Thyroid gland (tissue), 4 donors: ENCODE measurements at regions not wholly inside any gene's neighbourhood (a gene's known extent, or its start where the extent isn't known, plus 50 kb on each side); places are given as distances from the start of the nearest gene placed in this dataset.

ENCODE experiments used
- CTCF ChIP-seq, 6 experiments: fragments of 200-600 bp in 3 of 6; fragments of 450-650 bp in 3 of 6; sonication (generic) in 3 of 6; IDR thresholded peaks; one replicate each; pipeline ENCODE4 v1.5.1; 2016 to 2019; ENCODE audit warnings: antibody characterized with exemption in 6 of 6, mild to moderate bottlenecking in 2 of 6, inconsistent platforms in 1 of 6, moderate library complexity in 1 of 6
- POLR2A ChIP-seq, 2 donors: fragments of 450-650 bp; IDR thresholded peaks; one replicate each; pipeline ENCODE4 v1.6.1; 2017; ENCODE audit warnings: antibody characterized with exemption in 2 of 2, mild to moderate bottlenecking in 2 of 2, moderate library complexity in 1 of 2

DNA sequence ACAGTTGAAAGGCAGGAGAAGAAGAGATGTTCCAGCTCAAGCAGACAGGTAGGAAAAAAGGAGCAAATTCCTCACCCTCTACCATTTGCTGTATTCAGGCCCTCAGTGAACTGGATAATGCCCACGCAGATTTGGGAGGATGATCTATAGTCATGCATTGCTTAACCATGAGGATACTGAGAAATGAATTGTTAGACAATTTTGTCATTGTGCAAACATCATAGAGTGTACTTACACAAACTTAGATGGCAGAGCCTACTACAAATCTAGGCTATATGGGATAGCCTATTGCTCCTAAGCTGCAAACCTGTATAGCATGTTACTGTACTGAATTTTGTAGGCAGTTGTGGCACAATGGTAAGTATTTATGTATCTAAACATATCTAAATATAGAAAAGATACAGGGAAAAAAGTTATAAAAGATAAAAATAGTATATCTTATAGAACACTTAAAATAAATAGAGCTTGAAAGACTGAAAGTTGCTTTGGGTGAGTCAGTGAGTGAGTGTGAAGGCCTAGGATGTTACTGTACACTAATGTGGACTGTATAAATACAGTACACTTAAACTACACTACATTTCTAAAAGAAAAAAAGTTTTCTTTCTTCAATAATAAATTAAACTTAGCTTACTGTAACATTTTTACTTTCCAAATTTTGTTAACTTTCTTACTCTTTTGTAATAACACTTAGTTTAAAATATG lies 672.3 kb downstream of the UTRN start:
- TF ChIP-seq CTCF (IDR thresholded peaks at IDR 0.05) = no peak
- no peak for TF ChIP-seq POLR2A (IDR thresholded peaks at IDR 0.05)
